PC-3 (cell line): ENCODE measurements at regions not wholly inside any gene's neighbourhood (a gene's known extent, or its start where the extent isn't known, plus 50 kb on each side); places are given as distances from the start of the nearest gene placed in this dataset.

Experiments used
- EZH2phosphoT487 ChIP-seq: fragments of 300-600 bp; sonication (generic); IDR thresholded peaks from 2 replicates; pipeline ENCODE4 v1.6.1; 2018; ENCODE audit warnings: mild to moderate bottlenecking, antibody characterized with exemption, low read length, borderline replicate concordance
- TF ChIP-seq, protein P1 (sequence below): fragments of 300-600 bp; sonication (generic); conservative IDR thresholded peaks from 2 replicates; pipeline ENCODE4 v1.5.1; 2017; ENCODE audit warnings: antibody characterized with exemption, low read depth, mild to moderate bottlenecking, low read length

DNA sequence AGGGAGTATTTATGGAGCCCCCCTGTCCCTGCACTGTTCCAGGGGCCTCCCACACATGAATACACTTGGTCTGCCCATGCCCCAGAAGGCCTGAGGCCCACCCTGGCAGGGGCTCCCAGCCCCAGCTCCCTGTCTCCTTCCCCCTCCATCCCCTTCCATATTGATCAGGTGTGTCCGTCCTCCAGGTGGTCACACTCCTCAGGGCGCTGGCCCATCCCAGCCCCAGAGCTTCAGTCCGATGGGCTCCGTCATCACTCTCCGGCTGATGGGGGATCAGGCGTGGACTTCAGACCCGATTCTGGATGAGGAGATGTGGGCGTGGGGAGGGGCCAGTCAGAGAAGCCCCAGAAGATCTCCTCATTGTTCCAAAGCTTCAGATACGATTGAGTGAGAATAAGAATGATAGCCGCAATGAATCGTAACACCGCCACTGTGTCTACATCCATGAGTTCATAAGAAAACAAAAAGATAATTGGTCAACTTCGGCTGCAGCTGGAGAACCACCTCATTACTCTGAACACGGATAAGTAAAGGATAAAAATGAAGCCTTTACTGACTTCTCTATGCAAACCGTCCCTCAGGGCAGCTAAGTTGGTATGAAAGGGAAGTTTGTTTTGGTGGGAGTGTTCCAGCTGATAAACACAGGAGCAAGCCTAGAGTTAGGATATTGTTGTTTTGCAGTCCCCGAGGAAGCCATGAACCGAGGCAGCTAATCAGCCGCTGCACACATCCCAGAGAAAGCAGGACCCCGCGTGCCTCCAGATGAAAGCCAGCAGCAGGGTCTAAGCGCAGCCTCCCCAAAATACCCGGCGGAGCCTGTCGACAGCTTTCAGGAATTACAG, 279.5 kb downstream of the NDUFA10 start:
- TF ChIP-seq, protein P1, sequence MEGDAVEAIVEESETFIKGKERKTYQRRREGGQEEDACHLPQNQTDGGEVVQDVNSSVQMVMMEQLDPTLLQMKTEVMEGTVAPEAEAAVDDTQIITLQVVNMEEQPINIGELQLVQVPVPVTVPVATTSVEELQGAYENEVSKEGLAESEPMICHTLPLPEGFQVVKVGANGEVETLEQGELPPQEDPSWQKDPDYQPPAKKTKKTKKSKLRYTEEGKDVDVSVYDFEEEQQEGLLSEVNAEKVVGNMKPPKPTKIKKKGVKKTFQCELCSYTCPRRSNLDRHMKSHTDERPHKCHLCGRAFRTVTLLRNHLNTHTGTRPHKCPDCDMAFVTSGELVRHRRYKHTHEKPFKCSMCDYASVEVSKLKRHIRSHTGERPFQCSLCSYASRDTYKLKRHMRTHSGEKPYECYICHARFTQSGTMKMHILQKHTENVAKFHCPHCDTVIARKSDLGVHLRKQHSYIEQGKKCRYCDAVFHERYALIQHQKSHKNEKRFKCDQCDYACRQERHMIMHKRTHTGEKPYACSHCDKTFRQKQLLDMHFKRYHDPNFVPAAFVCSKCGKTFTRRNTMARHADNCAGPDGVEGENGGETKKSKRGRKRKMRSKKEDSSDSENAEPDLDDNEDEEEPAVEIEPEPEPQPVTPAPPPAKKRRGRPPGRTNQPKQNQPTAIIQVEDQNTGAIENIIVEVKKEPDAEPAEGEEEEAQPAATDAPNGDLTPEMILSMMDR: no peak
- TF ChIP-seq EZH2phosphoT487: no peak
